ENCODE measurements at regions not wholly inside any gene's neighbourhood (a gene's known extent, or its start where the extent isn't known, plus 50 kb on each side); places are given as distances from the start of the nearest gene placed in this dataset.

DNA sequence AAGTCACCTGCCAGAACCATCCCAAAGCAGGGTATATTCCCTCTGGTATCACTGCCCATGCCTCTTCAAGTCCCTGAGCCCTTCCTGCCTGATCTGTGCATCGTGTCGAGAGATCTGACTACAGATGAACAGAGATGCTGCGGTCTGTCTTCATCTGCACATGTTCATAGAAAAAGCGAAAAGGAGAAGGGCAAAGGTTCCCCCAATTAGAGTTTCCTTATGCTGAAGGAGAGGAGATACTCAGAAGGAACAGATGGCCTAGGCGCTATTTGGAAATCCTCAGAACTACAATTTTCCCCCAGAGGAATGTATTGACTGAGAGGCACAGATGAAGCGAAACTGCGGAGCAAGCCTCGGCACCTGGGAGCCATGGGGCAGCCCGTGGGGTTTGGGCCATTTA lies 170.9 kb downstream of the SEC61B start:
- TF ChIP-seq, protein P1, sequence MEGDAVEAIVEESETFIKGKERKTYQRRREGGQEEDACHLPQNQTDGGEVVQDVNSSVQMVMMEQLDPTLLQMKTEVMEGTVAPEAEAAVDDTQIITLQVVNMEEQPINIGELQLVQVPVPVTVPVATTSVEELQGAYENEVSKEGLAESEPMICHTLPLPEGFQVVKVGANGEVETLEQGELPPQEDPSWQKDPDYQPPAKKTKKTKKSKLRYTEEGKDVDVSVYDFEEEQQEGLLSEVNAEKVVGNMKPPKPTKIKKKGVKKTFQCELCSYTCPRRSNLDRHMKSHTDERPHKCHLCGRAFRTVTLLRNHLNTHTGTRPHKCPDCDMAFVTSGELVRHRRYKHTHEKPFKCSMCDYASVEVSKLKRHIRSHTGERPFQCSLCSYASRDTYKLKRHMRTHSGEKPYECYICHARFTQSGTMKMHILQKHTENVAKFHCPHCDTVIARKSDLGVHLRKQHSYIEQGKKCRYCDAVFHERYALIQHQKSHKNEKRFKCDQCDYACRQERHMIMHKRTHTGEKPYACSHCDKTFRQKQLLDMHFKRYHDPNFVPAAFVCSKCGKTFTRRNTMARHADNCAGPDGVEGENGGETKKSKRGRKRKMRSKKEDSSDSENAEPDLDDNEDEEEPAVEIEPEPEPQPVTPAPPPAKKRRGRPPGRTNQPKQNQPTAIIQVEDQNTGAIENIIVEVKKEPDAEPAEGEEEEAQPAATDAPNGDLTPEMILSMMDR (conservative IDR thresholded peaks at IDR 0.05; ENCODE audit: low read depth, low read length): no peak
- TF ChIP-seq EZH2 (IDR thresholded peaks at IDR 0.05; ENCODE audit: borderline replicate concordance, low read depth, low read length, poor library complexity, severe bottlenecking): no peak

Data from A673 (cell line).